ENCODE measurements at regions not wholly inside any gene's neighbourhood (a gene's known extent, or its start where the extent isn't known, plus 50 kb on each side); places are given as distances from the start of the nearest gene placed in this dataset.

DNA sequence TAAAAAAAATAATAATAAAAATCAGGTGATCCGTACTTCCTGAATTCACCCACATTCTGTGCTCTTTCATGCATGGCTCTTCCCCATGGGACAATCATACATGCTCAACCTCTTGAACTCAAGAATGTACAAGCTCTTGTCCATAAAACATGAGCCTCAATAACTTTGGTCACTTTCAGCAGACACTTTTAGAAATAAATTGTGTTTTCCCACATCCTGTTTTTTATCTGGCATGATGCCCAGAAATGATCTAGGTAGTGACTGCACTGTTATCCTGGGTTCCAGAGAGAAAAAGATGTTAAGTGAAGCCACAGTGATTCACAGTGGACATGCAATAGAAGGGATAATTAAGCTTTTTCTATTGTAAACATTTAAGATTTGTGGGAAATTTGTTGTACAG lies 537.6 kb upstream of the TMEM132C start (continued):
- TF ChIP-seq, protein P1, sequence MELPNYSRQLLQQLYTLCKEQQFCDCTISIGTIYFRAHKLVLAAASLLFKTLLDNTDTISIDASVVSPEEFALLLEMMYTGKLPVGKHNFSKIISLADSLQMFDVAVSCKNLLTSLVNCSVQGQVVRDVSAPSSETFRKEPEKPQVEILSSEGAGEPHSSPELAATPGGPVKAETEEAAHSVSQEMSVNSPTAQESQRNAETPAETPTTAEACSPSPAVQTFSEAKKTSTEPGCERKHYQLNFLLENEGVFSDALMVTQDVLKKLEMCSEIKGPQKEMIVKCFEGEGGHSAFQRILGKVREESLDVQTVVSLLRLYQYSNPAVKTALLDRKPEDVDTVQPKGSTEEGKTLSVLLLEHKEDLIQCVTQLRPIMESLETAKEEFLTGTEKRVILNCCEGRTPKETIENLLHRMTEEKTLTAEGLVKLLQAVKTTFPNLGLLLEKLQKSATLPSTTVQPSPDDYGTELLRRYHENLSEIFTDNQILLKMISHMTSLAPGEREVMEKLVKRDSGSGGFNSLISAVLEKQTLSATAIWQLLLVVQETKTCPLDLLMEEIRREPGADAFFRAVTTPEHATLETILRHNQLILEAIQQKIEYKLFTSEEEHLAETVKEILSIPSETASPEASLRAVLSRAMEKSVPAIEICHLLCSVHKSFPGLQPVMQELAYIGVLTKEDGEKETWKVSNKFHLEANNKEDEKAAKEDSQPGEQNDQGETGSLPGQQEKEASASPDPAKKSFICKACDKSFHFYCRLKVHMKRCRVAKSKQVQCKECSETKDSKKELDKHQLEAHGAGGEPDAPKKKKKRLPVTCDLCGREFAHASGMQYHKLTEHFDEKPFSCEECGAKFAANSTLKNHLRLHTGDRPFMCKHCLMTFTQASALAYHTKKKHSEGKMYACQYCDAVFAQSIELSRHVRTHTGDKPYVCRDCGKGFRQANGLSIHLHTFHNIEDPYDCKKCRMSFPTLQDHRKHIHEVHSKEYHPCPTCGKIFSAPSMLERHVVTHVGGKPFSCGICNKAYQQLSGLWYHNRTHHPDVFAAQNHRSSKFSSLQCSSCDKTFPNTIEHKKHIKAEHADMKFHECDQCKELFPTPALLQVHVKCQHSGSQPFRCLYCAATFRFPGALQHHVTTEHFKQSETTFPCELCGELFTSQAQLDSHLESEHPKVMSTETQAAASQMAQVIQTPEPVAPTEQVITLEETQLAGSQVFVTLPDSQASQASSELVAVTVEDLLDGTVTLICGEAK (IDR thresholded peaks at IDR 0.05; ENCODE audit: borderline replicate concordance), result no peak
- TF ChIP-seq IKZF1 (conservative IDR thresholded peaks at IDR 0.05) (no peak), MTA3 (IDR thresholded peaks at IDR 0.05; ENCODE audit: borderline replicate concordance, low read length) (no peak), STAT3 (IDR thresholded peaks at IDR 0.05; ENCODE audit: low read depth, low read length) (no peak), SMARCA5 (IDR thresholded peaks at IDR 0.05) (no peak), SIN3A (IDR thresholded peaks at IDR 0.05; ENCODE audit: low read depth, low read length) (no peak)
- TF ChIP-seq, protein P2, sequence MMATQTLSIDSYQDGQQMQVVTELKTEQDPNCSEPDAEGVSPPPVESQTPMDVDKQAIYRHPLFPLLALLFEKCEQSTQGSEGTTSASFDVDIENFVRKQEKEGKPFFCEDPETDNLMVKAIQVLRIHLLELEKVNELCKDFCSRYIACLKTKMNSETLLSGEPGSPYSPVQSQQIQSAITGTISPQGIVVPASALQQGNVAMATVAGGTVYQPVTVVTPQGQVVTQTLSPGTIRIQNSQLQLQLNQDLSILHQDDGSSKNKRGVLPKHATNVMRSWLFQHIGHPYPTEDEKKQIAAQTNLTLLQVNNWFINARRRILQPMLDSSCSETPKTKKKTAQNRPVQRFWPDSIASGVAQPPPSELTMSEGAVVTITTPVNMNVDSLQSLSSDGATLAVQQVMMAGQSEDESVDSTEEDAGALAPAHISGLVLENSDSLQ (IDR thresholded peaks at IDR 0.05), result no peak

DNA sequence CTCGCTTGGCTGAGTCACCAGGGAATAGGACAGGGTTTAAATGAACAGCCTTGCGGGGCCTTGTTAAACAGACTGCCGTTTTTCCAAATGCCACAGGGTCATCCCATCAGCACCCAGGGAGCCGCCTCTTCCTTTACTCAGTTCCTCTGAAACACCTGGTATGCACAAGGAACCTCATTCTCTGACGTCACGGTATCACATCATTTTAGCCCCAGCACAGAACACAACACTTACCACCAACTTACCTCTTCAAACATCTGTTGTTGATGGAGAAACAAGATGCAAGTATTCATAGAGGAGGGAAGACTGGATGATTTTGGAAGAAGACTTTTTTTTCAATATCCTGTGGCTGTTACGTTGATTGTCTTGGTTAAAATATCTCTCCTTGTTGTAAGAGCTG lies 535.3 kb upstream of the TMEM132C start:
- FAIRE-seq (no peak), DNase-seq (ENCODE audit: low read depth, low spot score) (no peak), ATAC-seq (no peak)
- Histone ChIP-seq H3K36me3 (ENCODE audit: control insufficient read depth in 2 of 2, insufficient read depth in 2 of 2, low read length in 1 of 2) (no peaks in the 10 kb centered on the region), H4K20me1 (ENCODE audit: control insufficient read depth, insufficient read depth) (no peaks in the 10 kb centered on the region), H3K4me1 (ENCODE audit: control insufficient read depth, insufficient read depth, low read length) (no peaks in the 10 kb centered on the region), H3K27ac (ENCODE audit: control insufficient read depth, insufficient read depth) (no peak overlapping the region), H3K4me2 (ENCODE audit: control insufficient read depth, insufficient read depth) (no peak overlapping the region), H3K27me3 (replicated peaks in 1 of 2; ENCODE audit: control insufficient read depth in 2 of 2, insufficient read depth in 2 of 2, low read length in 1 of 2) (no peaks in the 10 kb centered on the region), H2AFZ (ENCODE audit: control insufficient read depth, low read depth, low read length) (no peak overlapping the region), H3K9me3 (replicated peaks; ENCODE audit: control insufficient read depth, insufficient read depth, low read length) (no peaks in the 10 kb centered on the region), H3K4me3 (no peak overlapping the region), H3K9ac (ENCODE audit: control insufficient read depth, insufficient read depth, low read length) (no peak overlapping the region), H3K79me2 (ENCODE audit: control insufficient read depth, insufficient read depth, low read length) (no peaks in the 10 kb centered on the region)
- POLR2A ChIA-PET, result interaction anchor here (0.6 kb wide), 1 partner anchor 65 kb away, joined by 6 read pairs; no protein-coding TSS in a partner anchor
- in situ Hi-C loops (cut with MboI), result no loop called here
- BruUV-seq (replicated peaks), result no TSS peak
- RAD21 ChIA-PET (ENCODE audit: unreplicated experiment), result no interaction called here
- intact Hi-C loops (cut with micrococcal nuclease; ENCODE audit: unreplicated experiment), result no loop called here
- SMC1A ChIA-PET (ENCODE audit: uncharacterized antibody, unreplicated experiment), result interaction anchor here (0.7 kb wide), 1 partner anchor 13 kb away, joined by 3 read pairs; no protein-coding TSS in a partner anchor
- CTCF ChIA-PET, result no interaction called here
- WGBS (ENCODE audit: insufficient coverage, insufficient replicate concordance, low lambda C conversion rate, missing lambda C conversion rate), result 20% methylated on average over 7 of the region's 7 CpGs
- TF ChIP-seq, protein P3, sequence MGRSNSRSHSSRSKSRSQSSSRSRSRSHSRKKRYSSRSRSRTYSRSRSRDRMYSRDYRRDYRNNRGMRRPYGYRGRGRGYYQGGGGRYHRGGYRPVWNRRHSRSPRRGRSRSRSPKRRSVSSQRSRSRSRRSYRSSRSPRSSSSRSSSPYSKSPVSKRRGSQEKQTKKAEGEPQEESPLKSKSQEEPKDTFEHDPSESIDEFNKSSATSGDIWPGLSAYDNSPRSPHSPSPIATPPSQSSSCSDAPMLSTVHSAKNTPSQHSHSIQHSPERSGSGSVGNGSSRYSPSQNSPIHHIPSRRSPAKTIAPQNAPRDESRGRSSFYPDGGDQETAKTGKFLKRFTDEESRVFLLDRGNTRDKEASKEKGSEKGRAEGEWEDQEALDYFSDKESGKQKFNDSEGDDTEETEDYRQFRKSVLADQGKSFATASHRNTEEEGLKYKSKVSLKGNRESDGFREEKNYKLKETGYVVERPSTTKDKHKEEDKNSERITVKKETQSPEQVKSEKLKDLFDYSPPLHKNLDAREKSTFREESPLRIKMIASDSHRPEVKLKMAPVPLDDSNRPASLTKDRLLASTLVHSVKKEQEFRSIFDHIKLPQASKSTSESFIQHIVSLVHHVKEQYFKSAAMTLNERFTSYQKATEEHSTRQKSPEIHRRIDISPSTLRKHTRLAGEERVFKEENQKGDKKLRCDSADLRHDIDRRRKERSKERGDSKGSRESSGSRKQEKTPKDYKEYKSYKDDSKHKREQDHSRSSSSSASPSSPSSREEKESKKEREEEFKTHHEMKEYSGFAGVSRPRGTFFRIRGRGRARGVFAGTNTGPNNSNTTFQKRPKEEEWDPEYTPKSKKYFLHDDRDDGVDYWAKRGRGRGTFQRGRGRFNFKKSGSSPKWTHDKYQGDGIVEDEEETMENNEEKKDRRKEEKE (IDR thresholded peaks at IDR 0.05), result no peak
- TF ChIP-seq RUNX3 (IDR thresholded peaks at IDR 0.05; ENCODE audit: low read length), result no peak
- no peak for TF ChIP-seq BMI1 (IDR thresholded peaks at IDR 0.05; ENCODE audit: borderline replicate concordance)
- TF ChIP-seq, protein P4, sequence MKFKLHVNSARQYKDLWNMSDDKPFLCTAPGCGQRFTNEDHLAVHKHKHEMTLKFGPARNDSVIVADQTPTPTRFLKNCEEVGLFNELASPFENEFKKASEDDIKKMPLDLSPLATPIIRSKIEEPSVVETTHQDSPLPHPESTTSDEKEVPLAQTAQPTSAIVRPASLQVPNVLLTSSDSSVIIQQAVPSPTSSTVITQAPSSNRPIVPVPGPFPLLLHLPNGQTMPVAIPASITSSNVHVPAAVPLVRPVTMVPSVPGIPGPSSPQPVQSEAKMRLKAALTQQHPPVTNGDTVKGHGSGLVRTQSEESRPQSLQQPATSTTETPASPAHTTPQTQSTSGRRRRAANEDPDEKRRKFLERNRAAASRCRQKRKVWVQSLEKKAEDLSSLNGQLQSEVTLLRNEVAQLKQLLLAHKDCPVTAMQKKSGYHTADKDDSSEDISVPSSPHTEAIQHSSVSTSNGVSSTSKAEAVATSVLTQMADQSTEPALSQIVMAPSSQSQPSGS (IDR thresholded peaks at IDR 0.05; ENCODE audit: low read length), result no peak
- no peak for TF ChIP-seq POLR2AphosphoS5 (IDR thresholded peaks at IDR 0.05; ENCODE audit: low read length)
- TF ChIP-seq RAD51 (IDR thresholded peaks at IDR 0.05), result no peak
- no peak for TF ChIP-seq JUND (IDR thresholded peaks at IDR 0.05; ENCODE audit: low read depth, low read length)
